HEK293 (cell line): ENCODE measurements at regions not wholly inside any gene's neighbourhood (a gene's known extent, or its start where the extent isn't known, plus 50 kb on each side); places are given as distances from the start of the nearest gene placed in this dataset.

ENCODE experiments used
- CTCF ChIA-PET: fragments of 350-600 bp; formaldehyde crosslinking; extraction: SDS; loops from one replicate; lab custom pipeline; 2021; ENCODE audit warnings: antibody characterized with exemption; lab: Yijun Ruan, JAX
- POLR2A ChIA-PET: fragments of 300-600 bp; formaldehyde crosslinking; extraction: SDS; loops from one replicate; lab custom pipeline; 2020; ENCODE audit warnings: antibody characterized with exemption, inconsistent platforms; lab: Yijun Ruan, JAX
- H3K27ac ChIP-seq: fragments of 200-500 bp; sonication (Bioruptor generic); 2 replicates; pipeline ENCODE4 v1.5.1; 2014; ENCODE audit warnings: low read depth, low read length, control low read depth, inconsistent platforms; ENCODE audit errors: extremely low read depth
- H3K36me3 ChIP-seq, 2 experiments: fragments of 200-500 bp in 1 of 2; sonication (Bioruptor generic) in 1 of 2; 1 replicate in 1 of 2; 2 replicates in 1 of 2; pipeline ENCODE4 v1.5.1; 2014 to 2017; ENCODE audit warnings: inconsistent platforms in 2 of 2, low read length in 2 of 2; ENCODE audit not compliant: control insufficient read depth in 2 of 2, insufficient read depth in 1 of 2
- H3K4me1 ChIP-seq: fragments of 200-500 bp; sonication (Bioruptor generic); 2 replicates; pipeline ENCODE4 v1.5.1; 2014; ENCODE audit warnings: mild to moderate bottlenecking, low read length, inconsistent platforms; ENCODE audit not compliant: control insufficient read depth, insufficient read depth
- H3K4me3 ChIP-seq: 2 replicates; pipeline ENCODE4 v1.5.1; 2011; ENCODE audit warnings: low read depth, mild to moderate bottlenecking, control low read depth, low read length, moderate library complexity
- H3K9me3 ChIP-seq: fragments of 200-500 bp; sonication (Bioruptor generic); 2 replicates; pipeline ENCODE4 v1.5.1; 2014; ENCODE audit warnings: low read depth, low read length, inconsistent platforms; ENCODE audit not compliant: control insufficient read depth, insufficient read depth
- CTCF ChIP-seq: fragments of 450-650 bp; formaldehyde crosslinking; IDR thresholded peaks from 2 replicates; pipeline ENCODE4 v1.5.1; 2016; ENCODE audit warnings: missing biosample characterization, missing genetic modification characterization
- EGR2 ChIP-seq: fragments of 450-650 bp; formaldehyde crosslinking; IDR thresholded peaks from 2 replicates; pipeline ENCODE4 v1.5.1; 2016; ENCODE audit warnings: low read depth, missing biosample characterization, missing genetic modification characterization
- HIC1 ChIP-seq: fragments of 450-650 bp; formaldehyde crosslinking; IDR thresholded peaks from 2 replicates; pipeline ENCODE4 v1.5.1; 2016; ENCODE audit warnings: missing biosample characterization, missing genetic modification characterization
- KLF7 ChIP-seq: fragments of 450-650 bp; formaldehyde crosslinking; IDR thresholded peaks from 2 replicates; pipeline ENCODE4 v1.5.1; 2016; ENCODE audit warnings: missing biosample characterization, missing genetic modification characterization, borderline replicate concordance
- MEIS1 ChIP-seq: sonication (generic); formaldehyde crosslinking; IDR thresholded peaks from 2 replicates; pipeline ENCODE4 v1.8.1; 2022; ENCODE audit warnings: missing genetic modification reagents, mild to moderate bottlenecking, borderline replicate concordance
- SALL2 ChIP-seq: fragments of 450-650 bp; formaldehyde crosslinking; IDR thresholded peaks from 2 replicates; pipeline ENCODE4 v1.5.0; 2017; ENCODE audit warnings: missing biosample characterization, mild to moderate bottlenecking, missing genetic modification characterization, borderline replicate concordance
- ZBTB20 ChIP-seq: fragments of 450-650 bp; formaldehyde crosslinking; IDR thresholded peaks from 2 replicates; pipeline ENCODE4 v1.5.1; 2016; ENCODE audit warnings: missing biosample characterization, missing genetic modification characterization
- ZBTB44 ChIP-seq: fragments of 450-650 bp; IDR thresholded peaks from 2 replicates; pipeline ENCODE4 v1.5.1; 2018; ENCODE audit warnings: missing biosample characterization, mild to moderate bottlenecking, missing genetic modification characterization
- ZNF121 ChIP-seq: fragments of 450-650 bp; formaldehyde crosslinking; IDR thresholded peaks from 2 replicates; pipeline ENCODE4 v1.5.1; 2016; ENCODE audit warnings: missing biosample characterization, missing genetic modification characterization
- ZNF138 ChIP-seq: fragments of 450-650 bp; formaldehyde crosslinking; IDR thresholded peaks from 2 replicates; pipeline ENCODE4 v1.5.1; 2016; ENCODE audit warnings: missing biosample characterization, missing genetic modification characterization, borderline replicate concordance
- ZNF16 ChIP-seq: fragments of 450-650 bp; formaldehyde crosslinking; IDR thresholded peaks from 2 replicates; pipeline ENCODE4 v1.5.1; 2016; ENCODE audit warnings: low read depth, missing biosample characterization, missing genetic modification characterization
- ZNF169 ChIP-seq: fragments of 450-650 bp; formaldehyde crosslinking; IDR thresholded peaks from 2 replicates; pipeline ENCODE4 v1.5.1; 2016; ENCODE audit warnings: missing biosample characterization, missing genetic modification characterization
- ZNF18 ChIP-seq: fragments of 450-650 bp; formaldehyde crosslinking; IDR thresholded peaks from 2 replicates; pipeline ENCODE4 v1.5.1; 2016; ENCODE audit warnings: missing biosample characterization, missing genetic modification characterization
- ZNF19 ChIP-seq: fragments of 450-650 bp; formaldehyde crosslinking; IDR thresholded peaks from 2 replicates; pipeline ENCODE4; 2016; ENCODE audit warnings: missing biosample characterization, missing genetic modification characterization, low read depth
- ZNF214 ChIP-seq: fragments of 450-650 bp; formaldehyde crosslinking; IDR thresholded peaks from 2 replicates; pipeline ENCODE4 v1.5.1; 2017; ENCODE audit warnings: missing biosample characterization, mild to moderate bottlenecking, missing genetic modification characterization, borderline replicate concordance
- ZNF23 ChIP-seq: fragments of 450-650 bp; formaldehyde crosslinking; IDR thresholded peaks from 2 replicates; pipeline ENCODE4 v1.5.1; 2016; ENCODE audit warnings: missing biosample characterization, missing genetic modification characterization, borderline replicate concordance
- ZNF248 ChIP-seq: fragments of 450-650 bp; formaldehyde crosslinking; IDR thresholded peaks from 2 replicates; pipeline ENCODE4 v1.5.1; 2017; ENCODE audit warnings: missing biosample characterization, missing genetic modification characterization
- ZNF335 ChIP-seq: fragments of 450-650 bp; formaldehyde crosslinking; conservative IDR thresholded peaks from 2 replicates; pipeline ENCODE4 v1.5.1; 2016; ENCODE audit warnings: missing biosample characterization, missing genetic modification characterization
- ZNF473 ChIP-seq: fragments of 450-650 bp; formaldehyde crosslinking; IDR thresholded peaks from 2 replicates; pipeline ENCODE4 v1.5.1; 2017; ENCODE audit warnings: missing biosample characterization, missing genetic modification characterization
- ZNF529 ChIP-seq: fragments of 450-650 bp; formaldehyde crosslinking; IDR thresholded peaks from 2 replicates; pipeline ENCODE4 v1.5.1; 2017; ENCODE audit warnings: missing genetic modification characterization, missing biosample characterization; ENCODE audit not compliant: insufficient replicate concordance
- ZNF544 ChIP-seq: fragments of 450-650 bp; formaldehyde crosslinking; IDR thresholded peaks from 2 replicates; pipeline ENCODE4 v1.5.0; 2017; ENCODE audit warnings: missing biosample characterization, missing genetic modification characterization
- ZNF561 ChIP-seq: fragments of 450-650 bp; IDR thresholded peaks from 2 replicates; pipeline ENCODE4 v1.5.1; 2018; ENCODE audit warnings: missing biosample characterization, missing genetic modification characterization, borderline replicate concordance
- ZNF623 ChIP-seq: fragments of 450-650 bp; formaldehyde crosslinking; IDR thresholded peaks from 2 replicates; pipeline ENCODE4 v1.5.1; 2016; ENCODE audit warnings: missing biosample characterization, missing genetic modification characterization
- ZNF639 ChIP-seq: fragments of 450-650 bp; formaldehyde crosslinking; IDR thresholded peaks from 2 replicates; pipeline ENCODE4 v1.5.1; 2016; ENCODE audit warnings: missing biosample characterization, missing genetic modification characterization
- ZNF747 ChIP-seq: fragments of 450-650 bp; formaldehyde crosslinking; IDR thresholded peaks from 2 replicates; pipeline ENCODE4 v1.5.1; 2016; ENCODE audit warnings: missing biosample characterization, missing genetic modification characterization
- TF ChIP-seq, protein P1 (sequence below): fragments of 450-650 bp; formaldehyde crosslinking; IDR thresholded peaks from 2 replicates; pipeline ENCODE4 v1.5.1; 2017; ENCODE audit warnings: missing biosample characterization, missing genetic modification characterization

DNA sequence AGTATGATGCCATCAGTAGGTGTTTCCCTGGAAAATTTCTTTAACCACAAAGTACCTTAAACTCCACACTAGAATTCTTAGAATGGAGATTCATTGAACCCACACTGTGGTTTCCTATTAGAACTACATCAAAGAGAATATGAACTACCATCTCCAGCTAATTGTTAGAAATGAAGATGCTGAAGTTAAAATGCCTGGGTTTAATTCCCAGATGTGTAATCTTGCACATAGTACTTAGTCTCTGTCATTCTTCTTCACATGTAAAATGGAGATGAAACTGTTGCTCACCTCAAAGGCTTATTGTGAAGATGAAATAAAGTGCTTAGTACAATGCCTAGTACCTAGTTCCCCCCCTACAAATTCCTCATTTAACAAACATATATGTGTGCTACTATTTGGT, 303.3 kb upstream of the CCNG1 start:
- H3K36me3 ChIP-seq = no peaks in the 10 kb centered on the region
- H3K4me1 ChIP-seq = no peaks in the 10 kb centered on the region
- ChIA-PET CTCF (interaction anchor here (0.6 kb wide), 1 partner anchor 65 kb away, joined by 4 read pairs; no protein-coding TSS in a partner anchor), POLR2A (no interaction called here)
- no peak overlapping the region for H3K4me3 ChIP-seq
- no peak overlapping the region for H3K27ac ChIP-seq
- TF ChIP-seq ZNF248 (tag by site-specific recombination) (no peak), ZNF335 (tag by site-specific recombination) (no peak), ZNF639 (tag by site-specific recombination) (no peak), ZNF529 (no peak), SALL2 (no peak), ZNF19 (tag by site-specific recombination) (no peak), ZNF473 (no peak), ZNF544 (tag by site-specific recombination) (no peak), ZNF23 (tag by site-specific recombination) (no peak), ZNF18 (tag by site-specific recombination) (no peak), KLF7 (no peak), ZNF121 (tag by site-specific recombination) (no peak), EGR2 (no peak), ZNF138 (tag by site-specific recombination) (no peak), ZBTB20 (tag by site-specific recombination) (no peak), ZNF169 (tag by site-specific recombination) (no peak), ZNF747 (tag by site-specific recombination) (no peak)
- H3K9me3 ChIP-seq = no peaks in the 10 kb centered on the region

DNA sequence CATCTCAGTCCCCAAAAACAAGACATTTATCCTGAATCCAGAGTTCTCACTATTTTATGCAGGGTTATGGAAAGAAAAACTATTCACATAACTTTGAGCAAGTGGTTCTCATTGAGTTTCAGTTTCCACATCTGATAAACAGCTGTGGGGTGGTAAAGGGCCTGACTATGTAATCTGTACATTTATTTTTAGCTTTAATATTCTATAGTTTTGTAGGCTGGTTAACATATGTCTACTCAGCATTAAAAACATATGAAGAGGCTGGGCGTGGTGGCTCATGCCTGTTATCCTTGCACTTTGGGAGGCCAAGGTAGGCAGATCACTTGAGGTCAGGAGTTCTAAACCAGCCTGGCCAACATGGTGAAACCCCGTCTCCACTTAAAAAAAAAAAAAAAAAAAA, 301.5 kb upstream of the CCNG1 start:
- ChIA-PET CTCF (no interaction called here), POLR2A (no interaction called here)
- no peaks in the 10 kb centered on the region for H3K4me1 ChIP-seq
- H3K36me3 ChIP-seq = no peaks in the 10 kb centered on the region
- no peak overlapping the region for H3K27ac ChIP-seq
- H3K9me3 ChIP-seq = no peaks in the 10 kb centered on the region
- H3K4me3 ChIP-seq = no peak overlapping the region
- TF ChIP-seq ZNF561 (tag by site-specific recombination) = no peak
- TF ChIP-seq ZNF623 = no peak
- TF ChIP-seq ZBTB44 (tag by site-specific recombination) = no peak
- TF ChIP-seq ZNF169 (tag by site-specific recombination) = no peak
- no peak for TF ChIP-seq ZNF16
- TF ChIP-seq CTCF (tag by site-specific recombination) = no peak
- TF ChIP-seq, protein P1, sequence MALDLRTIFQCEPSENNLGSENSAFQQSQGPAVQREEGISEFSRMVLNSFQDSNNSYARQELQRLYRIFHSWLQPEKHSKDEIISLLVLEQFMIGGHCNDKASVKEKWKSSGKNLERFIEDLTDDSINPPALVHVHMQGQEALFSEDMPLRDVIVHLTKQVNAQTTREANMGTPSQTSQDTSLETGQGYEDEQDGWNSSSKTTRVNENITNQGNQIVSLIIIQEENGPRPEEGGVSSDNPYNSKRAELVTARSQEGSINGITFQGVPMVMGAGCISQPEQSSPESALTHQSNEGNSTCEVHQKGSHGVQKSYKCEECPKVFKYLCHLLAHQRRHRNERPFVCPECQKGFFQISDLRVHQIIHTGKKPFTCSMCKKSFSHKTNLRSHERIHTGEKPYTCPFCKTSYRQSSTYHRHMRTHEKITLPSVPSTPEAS = no peak
- TF ChIP-seq ZNF214 (tag by site-specific recombination) = no peak
- TF ChIP-seq ZBTB20 (tag by site-specific recombination) = no peak
- TF ChIP-seq MEIS1 (CRISPR knock-in tag) = no peak
- no peak for TF ChIP-seq HIC1 (tag by site-specific recombination)
